ENCODE measurements at regions not wholly inside any gene's neighbourhood (a gene's known extent, or its start where the extent isn't known, plus 50 kb on each side); places are given as distances from the start of the nearest gene placed in this dataset.
"Not testable (repeated sequence)": the region's sequence is repeated elsewhere in the genome, so short reads cannot be mapped to it uniquely, and the experiment has no call there.

GRCh38 chrX:118286066-118286762, 59.7 kb upstream of the WDR44 start:
- Histone ChIP-seq H3K4me1 (ENCODE audit: control insufficient read depth, insufficient read depth, low read length) (no peaks in the 10 kb centered on the region), H3K9ac (ENCODE audit: low read length) (no peak overlapping the region), H3K4me3 (ENCODE audit: low read length) (no peak overlapping the region), H3K36me3 (ENCODE audit: control insufficient read depth, insufficient read depth, low read length) (no peaks in the 10 kb centered on the region), H3K27me3 (ENCODE audit: control insufficient read depth, insufficient read depth, low read length) (no peaks in the 10 kb centered on the region), H3K27ac (ENCODE audit: low read depth, low read length) (no peak overlapping the region)

GRCh38 chrX:118295818-118296217, 50.1 kb upstream of the WDR44 start:
- not testable (repeated sequence) for H3K4me1 ChIP-seq (ENCODE audit: control insufficient read depth, insufficient read depth, low read length); H3K9ac ChIP-seq (ENCODE audit: low read length); H3K27ac ChIP-seq (ENCODE audit: low read depth, low read length); H3K4me3 ChIP-seq (ENCODE audit: low read length); H3K36me3 ChIP-seq (ENCODE audit: control insufficient read depth, insufficient read depth, low read length); H3K27me3 ChIP-seq (ENCODE audit: control insufficient read depth, insufficient read depth, low read length)

Measured in rectal smooth muscle tissue (tissue), 1 donor.